DOHH2 (cell line): ENCODE measurements at regions not wholly inside any gene's neighbourhood (a gene's known extent, or its start where the extent isn't known, plus 50 kb on each side); places are given as distances from the start of the nearest gene placed in this dataset.

Experiments used
- CTCF ChIP-seq: fragments of 200-600 bp; sonication (generic); IDR thresholded peaks from one replicate; pipeline ENCODE4 v1.5.1; 2014; ENCODE audit warnings: antibody characterized with exemption, mild to moderate bottlenecking, low read depth, low read length; ENCODE audit not compliant: poor library complexity, severe bottlenecking
- EZH2phosphoT487 ChIP-seq: fragments of 200-600 bp; sonication (generic); IDR thresholded peaks from 2 replicates; pipeline ENCODE4 v1.6.1; 2017; ENCODE audit warnings: borderline replicate concordance, mild to moderate bottlenecking, antibody characterized with exemption, low read length, moderate library complexity, mixed read lengths

- TF ChIP-seq CTCF: no peak
- no peak for TF ChIP-seq EZH2phosphoT487
Observed at GRCh38 chr4:104890598-104891275, 255.9 kb upstream of the TET2 start.
